Endothelial cell of umbilical vein (primary cell): ENCODE measurements at regions not wholly inside any gene's neighbourhood (a gene's known extent, or its start where the extent isn't known, plus 50 kb on each side); places are given as distances from the start of the nearest gene placed in this dataset.

Experiments
- BruUV-seq: library from RNA; stranded (reverse); fragments of 400-500 nt; replicated peaks from 2 replicates; lab custom pipeline; 2021; lab: Mats Ljungman, UMichigan
- CTCF ChIA-PET: fragments of 300-600, 350-600 bp; sonication (Branson Sonifier 250); formaldehyde crosslinking; loops from one replicate; lab custom pipeline; 2021; ENCODE audit warnings: antibody characterized with exemption, inconsistent platforms; lab: Charles Lee
- POLR2A ChIA-PET: fragments of 300-600, 350-600 bp; sonication (Branson Sonifier 250); formaldehyde crosslinking; loops from one replicate; lab custom pipeline; 2021; ENCODE audit warnings: antibody characterized with exemption, inconsistent platforms; lab: Charles Lee
- DNase-seq: peaks from one replicate; pipeline ENCODE4 v3.0.0-alpha.2; 2011; ENCODE audit warnings: low read depth, low spot score
- FAIRE-seq: peaks from 2 replicates; lab custom pipeline; 2011; peaks lifted over from hg19 to GRCh38; lab: Jason Lieb, UNC
- H2AFZ ChIP-seq: 2 replicates; pipeline ENCODE4 v1.6.0; 2012; ENCODE audit warnings: low read depth, low read length, control low read depth, inconsistent platforms
- H3K27ac ChIP-seq: 2 replicates; pipeline ENCODE4 v1.5.1; 2011; ENCODE audit warnings: low read depth, mild to moderate bottlenecking, control low read depth, low read length, moderate library complexity; ENCODE audit not compliant: insufficient read depth
- H3K27me3 ChIP-seq, 2 experiments: 2 replicates each; pipeline versions ENCODE4 v1.6.0 to v1.6.1; 2011; ENCODE audit warnings: low read length in 2 of 2, mixed read lengths in 1 of 2; ENCODE audit not compliant: control insufficient read depth in 2 of 2, insufficient read depth in 2 of 2
- H3K36me3 ChIP-seq, 2 experiments: 2 replicates in 1 of 2; 3 replicates in 1 of 2; pipeline ENCODE4 v1.5.1; 2011; ENCODE audit warnings: low read length in 2 of 2, mild to moderate bottlenecking in 1 of 2, moderate library complexity in 1 of 2; ENCODE audit not compliant: control insufficient read depth in 2 of 2, insufficient read depth in 2 of 2; ENCODE audit errors: extremely low read depth in 1 of 2
- H3K4me1 ChIP-seq: 3 replicates; pipeline ENCODE4 v1.5.1; 2011; ENCODE audit warnings: mild to moderate bottlenecking, low read length; ENCODE audit not compliant: control insufficient read depth, insufficient read depth; ENCODE audit errors: extremely low read depth
- H3K4me2 ChIP-seq: 2 replicates; pipeline ENCODE4 v1.6.1; 2011; ENCODE audit warnings: low read length, control low read depth, mixed read lengths; ENCODE audit not compliant: insufficient read depth
- H3K4me3 ChIP-seq, 3 experiments: fragments of 200-600 bp in 1 of 3; sonication (generic), shearing (Covaris generic) in 1 of 3; replicated peaks in 1 of 3; 2 replicates each; pipeline ENCODE4 v1.5.1; 2011 to 2016; ENCODE audit warnings: control low read depth in 3 of 3, low read length in 3 of 3, mild to moderate bottlenecking in 2 of 3, inconsistent platforms in 1 of 3, low read depth in 1 of 3, moderate library complexity in 1 of 3; ENCODE audit not compliant: insufficient read depth in 1 of 3
- H3K79me2 ChIP-seq: 2 replicates; pipeline ENCODE4 v1.6.0; 2012; ENCODE audit warnings: low read length, inconsistent platforms; ENCODE audit not compliant: control insufficient read depth, insufficient read depth
- H3K9ac ChIP-seq: replicated peaks from 2 replicates; pipeline ENCODE3; 2011; ENCODE audit warnings: low read length, control low read depth; ENCODE audit not compliant: insufficient read depth; ENCODE audit errors: extremely low read depth
- H3K9me1 ChIP-seq: replicated peaks from 3 replicates; pipeline ENCODE4 v1.6.0; 2011; ENCODE audit warnings: mild to moderate bottlenecking, low read length; ENCODE audit not compliant: control insufficient read depth, insufficient read depth; ENCODE audit errors: extremely low read depth
- H3K9me3 ChIP-seq: replicated peaks from 2 replicates; pipeline ENCODE4 v1.5.1; 2012; ENCODE audit warnings: low read length, inconsistent platforms; ENCODE audit not compliant: control insufficient read depth, insufficient read depth
- H4K20me1 ChIP-seq: replicated peaks from 2 replicates; pipeline ENCODE3; 2011; ENCODE audit warnings: mild to moderate bottlenecking, low read length; ENCODE audit not compliant: control insufficient read depth, insufficient read depth; ENCODE audit errors: extremely low read depth
- EZH2 ChIP-seq: IDR thresholded peaks from 2 replicates; pipeline ENCODE4 v1.6.1; 2012; ENCODE audit warnings: borderline replicate concordance, low read depth, mild to moderate bottlenecking, moderate library complexity, low read length, inconsistent platforms; ENCODE audit not compliant: severe bottlenecking
- FOS ChIP-seq: IDR thresholded peaks from 2 replicates; pipeline ENCODE4 v1.6.1; 2011; ENCODE audit warnings: mild to moderate bottlenecking, low read length, moderate library complexity, borderline replicate concordance; ENCODE audit not compliant: insufficient read depth
- GATA2 ChIP-seq: IDR thresholded peaks from 2 replicates; pipeline ENCODE4 v1.7.0; 2011; ENCODE audit warnings: low read depth, mild to moderate bottlenecking, moderate library complexity, mixed read lengths, low read length; ENCODE audit not compliant: insufficient read length, insufficient read depth
- JUN ChIP-seq: IDR thresholded peaks from 2 replicates; pipeline ENCODE4 v1.6.1; 2011; ENCODE audit warnings: borderline replicate concordance, low read depth; ENCODE audit not compliant: insufficient read length, insufficient read depth
- MAX ChIP-seq: IDR thresholded peaks from 2 replicates; pipeline ENCODE4 v1.6.1; 2011; ENCODE audit not compliant: insufficient read depth, insufficient read length
- MYC ChIP-seq: IDR thresholded peaks from one replicate; pipeline ENCODE4 v1.6.1; 2011; ENCODE audit warnings: mild to moderate bottlenecking, low read depth, low read length
- POLR2A ChIP-seq: IDR thresholded peaks from 2 replicates; pipeline ENCODE4 v1.6.1; 2012; ENCODE audit warnings: low read depth, mild to moderate bottlenecking, control low read depth, low read length
- POLR2AphosphoS5 ChIP-seq: IDR thresholded peaks from 2 replicates; pipeline ENCODE4 v1.6.1; 2012; ENCODE audit warnings: low read depth, mild to moderate bottlenecking, control low read depth, low read length, moderate library complexity; ENCODE audit not compliant: insufficient read depth
- dilution Hi-C: fragments of 300-500 bp; cut with MboI; formaldehyde crosslinking; loops from one replicate; pipeline ENCODE4 v1.15.0; 2019; ENCODE audit warnings: low sequenced_read_pairs; ENCODE audit not compliant: extremely low pct_ligation_motif_present
- intact Hi-C: fragments of 100-400 bp; cut with micrococcal nuclease; formaldehyde crosslinking; loops from one replicate; pipeline ENCODE4 v1.10.0; 2022
- TF ChIP-seq, protein P1 (sequence below), 2 donors: IDR thresholded peaks; 1 replicate in 1 of 2; 2 replicates in 1 of 2; pipeline ENCODE4 v1.5.1; 2011; ENCODE audit warnings: low read length in 2 of 2, mild to moderate bottlenecking in 2 of 2, moderate library complexity in 2 of 2, control low read depth in 1 of 2, inconsistent platforms in 1 of 2, low read depth in 1 of 2; ENCODE audit not compliant: insufficient read depth in 1 of 2; ENCODE audit errors: extremely low read depth in 1 of 2

GRCh38 chr1:184859381-184860105, 104.9 kb upstream of the EDEM3 start:
- Histone ChIP-seq H3K79me2 (no peaks in the 10 kb centered on the region), H3K4me2 (no peak overlapping the region), H2AFZ (no peak overlapping the region), H3K27ac (no peak overlapping the region), H3K9ac (no peak overlapping the region), H3K27me3 (peaks cover 0 to 2% of the 10 kb centered on the region in 2 experiments), H3K9me3 (no peaks in the 10 kb centered on the region), H3K9me1 (no peaks in the 10 kb centered on the region), H3K4me3 (no peak overlapping the region), H4K20me1 (no peaks in the 10 kb centered on the region), H3K36me3 (no peaks in the 10 kb centered on the region), H3K4me1 (peaks cover 7% of the 10 kb centered on the region)
- FAIRE-seq (no peak), DNase-seq (no peak)
- TF ChIP-seq, protein P1, sequence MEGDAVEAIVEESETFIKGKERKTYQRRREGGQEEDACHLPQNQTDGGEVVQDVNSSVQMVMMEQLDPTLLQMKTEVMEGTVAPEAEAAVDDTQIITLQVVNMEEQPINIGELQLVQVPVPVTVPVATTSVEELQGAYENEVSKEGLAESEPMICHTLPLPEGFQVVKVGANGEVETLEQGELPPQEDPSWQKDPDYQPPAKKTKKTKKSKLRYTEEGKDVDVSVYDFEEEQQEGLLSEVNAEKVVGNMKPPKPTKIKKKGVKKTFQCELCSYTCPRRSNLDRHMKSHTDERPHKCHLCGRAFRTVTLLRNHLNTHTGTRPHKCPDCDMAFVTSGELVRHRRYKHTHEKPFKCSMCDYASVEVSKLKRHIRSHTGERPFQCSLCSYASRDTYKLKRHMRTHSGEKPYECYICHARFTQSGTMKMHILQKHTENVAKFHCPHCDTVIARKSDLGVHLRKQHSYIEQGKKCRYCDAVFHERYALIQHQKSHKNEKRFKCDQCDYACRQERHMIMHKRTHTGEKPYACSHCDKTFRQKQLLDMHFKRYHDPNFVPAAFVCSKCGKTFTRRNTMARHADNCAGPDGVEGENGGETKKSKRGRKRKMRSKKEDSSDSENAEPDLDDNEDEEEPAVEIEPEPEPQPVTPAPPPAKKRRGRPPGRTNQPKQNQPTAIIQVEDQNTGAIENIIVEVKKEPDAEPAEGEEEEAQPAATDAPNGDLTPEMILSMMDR (IDR thresholded peaks at IDR 0.05; ENCODE audit: extremely low read depth in 1 of 2, insufficient read depth in 1 of 2, low read depth in 1 of 2, low read length in 2 of 2) = no peak
- TF ChIP-seq MYC = no peak
- no peak for TF ChIP-seq FOS
- TF ChIP-seq POLR2AphosphoS5 = no peak
- no peak for TF ChIP-seq JUN
- TF ChIP-seq EZH2 = no peak
- TF ChIP-seq GATA2 = no peak
- TF ChIP-seq POLR2A = no peak
- no peak for TF ChIP-seq MAX
- dilution Hi-C loops (no loop called here), intact Hi-C loops (no loop called here)
- CTCF ChIA-PET = no interaction called here
- BruUV-seq = no TSS peak
- POLR2A ChIA-PET = no interaction called here
